Posterior vena cava (tissue), 2 donors: ENCODE measurements at regions not wholly inside any gene's neighbourhood (a gene's known extent, or its start where the extent isn't known, plus 50 kb on each side); places are given as distances from the start of the nearest gene placed in this dataset.
A peak's percentile ranks its signal among the peaks of the same experiment; 100 is the strongest.

Source experiments
- DNase-seq: peaks from one replicate; pipeline ENCODE4 v3.0.0-alpha.2; 2020; ENCODE audit warnings: low spot score
- intact Hi-C, 2 donors: fragments of 100-400 bp; cut with DNase I; formaldehyde crosslinking; loops; one replicate each; pipeline versions ENCODE4 v1.14.1 to v1.14.2; 2022 to 2023
- donor health status: DM: yes; HTN: yes; CAD: no.
- donor health status: DM: yes; HTN: yes; CAD: no.

DNA sequence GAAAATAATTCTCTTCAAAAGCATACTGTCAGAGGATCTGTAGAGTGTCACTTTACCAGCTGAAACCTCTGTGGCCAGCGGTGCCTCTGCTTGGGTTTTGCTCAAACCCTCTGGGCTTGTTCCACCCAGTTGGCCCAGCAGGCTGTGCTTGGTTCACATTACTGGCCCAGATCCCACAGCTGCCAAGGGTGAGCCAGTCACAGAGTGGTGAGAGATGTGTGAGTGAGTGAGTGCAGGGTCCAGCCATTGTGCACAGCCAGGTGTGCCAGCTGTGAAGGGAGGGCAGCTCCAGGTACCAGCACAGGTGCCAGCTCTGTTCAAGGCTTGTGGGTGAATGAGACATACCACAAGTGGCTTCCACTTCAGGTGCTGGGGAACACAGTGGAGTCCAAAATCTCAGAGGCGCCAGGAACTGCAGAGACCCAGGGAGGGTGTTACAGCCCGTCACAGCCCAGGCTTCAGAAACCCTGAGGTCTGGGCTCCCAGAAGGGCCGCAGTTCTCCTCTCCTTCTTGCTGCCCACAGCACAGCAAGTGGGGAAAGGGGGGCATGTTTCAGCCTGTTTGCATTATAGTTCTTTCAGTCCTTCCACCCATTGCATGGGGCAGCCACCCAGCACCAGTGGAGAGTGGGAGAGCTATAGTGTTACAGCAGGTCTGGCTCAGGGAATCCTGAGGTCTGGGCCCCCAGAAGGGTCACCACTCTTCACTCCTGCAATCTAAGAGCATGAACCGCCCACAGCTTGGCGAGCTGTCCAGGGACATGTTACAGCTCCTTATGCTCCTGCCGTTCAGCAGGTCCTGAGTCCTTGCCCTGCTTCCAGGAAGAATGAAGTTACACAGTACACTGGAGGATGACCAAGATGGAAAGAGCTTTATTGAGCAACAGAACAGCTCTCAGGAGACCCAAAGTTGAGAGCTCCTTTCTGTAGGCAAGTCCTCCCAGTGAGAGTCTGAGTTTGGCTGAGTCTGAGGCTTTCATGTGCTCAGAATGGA, 931.7 kb upstream of the SORCS1 start:
- DNase-seq: peak; percentile 54
- intact Hi-C loops: no loop called here

DNA sequence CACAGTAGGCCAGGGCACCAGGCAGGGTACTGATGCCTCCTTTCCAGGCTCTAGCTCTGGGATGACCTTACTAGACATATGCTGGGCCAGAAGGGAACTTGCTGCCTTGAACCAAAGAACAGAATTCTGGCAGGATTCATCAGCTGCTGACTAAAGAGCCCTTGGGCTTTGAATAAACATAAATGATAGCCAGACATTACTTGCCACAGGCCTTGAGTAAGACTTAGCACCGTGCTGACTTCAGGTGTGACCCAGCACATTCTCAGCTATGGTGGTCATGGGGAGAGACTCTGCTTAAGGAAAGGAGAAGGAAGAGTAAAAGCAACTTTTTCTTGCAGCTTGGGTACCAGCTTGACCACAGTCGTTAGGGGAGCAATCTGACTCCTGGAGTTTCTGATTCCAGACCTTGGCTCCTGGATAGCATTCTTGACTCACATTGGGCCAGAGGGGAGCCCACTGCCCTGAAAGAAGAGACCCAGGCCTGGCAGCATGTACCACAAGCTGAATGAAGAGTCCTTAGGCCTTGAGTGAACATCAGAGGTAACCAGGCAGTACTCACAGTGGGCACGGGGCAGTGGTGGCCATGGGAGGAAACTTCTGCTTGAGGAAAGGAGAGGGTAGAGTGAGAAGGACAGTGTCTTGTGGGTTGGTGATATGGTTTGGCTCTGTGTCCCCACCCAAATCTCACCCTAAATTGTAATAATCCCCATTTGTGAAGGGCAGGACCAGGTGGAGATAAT, 926.1 kb upstream of the SORCS1 start:
- intact Hi-C loops: no loop called here
- peak; percentile 25 for DNase-seq

GRCh38 chr10:108086502-108086901, 922.0 kb upstream of the SORCS1 start:
- intact Hi-C loops: no loop called here

GRCh38 chr10:108082596-108082995, 918.1 kb upstream of the SORCS1 start:
- no peak for DNase-seq
- intact Hi-C loops: no loop called here

More at GRCh38 chr10:108086502-108086901, 922.0 kb upstream of the SORCS1 start:
- DNase-seq: no peak

DNA sequence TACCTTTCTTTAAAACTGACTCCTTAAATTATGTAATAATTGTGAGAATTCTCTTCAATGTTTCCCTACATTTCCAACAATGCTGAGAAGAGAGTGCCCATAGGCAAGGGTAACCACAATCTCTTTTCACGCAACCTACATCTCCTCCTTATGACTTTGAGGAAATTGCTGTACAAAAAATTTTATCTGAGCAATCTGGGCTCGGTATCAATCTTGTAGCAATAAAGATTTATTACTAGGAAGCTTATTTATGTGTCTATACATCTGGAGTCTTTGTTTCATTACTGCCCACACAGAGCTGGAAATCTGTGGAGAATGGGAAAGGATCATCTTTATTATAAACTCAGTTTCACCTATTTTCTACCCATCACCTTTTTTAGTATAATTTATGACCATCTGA, 913.8 kb upstream of the SORCS1 start:
- no peak for DNase-seq
- intact Hi-C loops: no loop called here

- intact Hi-C loops: no loop called here
- DNase-seq: no peak
Observed at GRCh38 chr10:108072466-108072865, 908.0 kb upstream of the SORCS1 start.

- no peak for DNase-seq
- intact Hi-C loops: no loop called here
Observed at GRCh38 chr10:108070789-108071188, 906.3 kb upstream of the SORCS1 start.

DNA sequence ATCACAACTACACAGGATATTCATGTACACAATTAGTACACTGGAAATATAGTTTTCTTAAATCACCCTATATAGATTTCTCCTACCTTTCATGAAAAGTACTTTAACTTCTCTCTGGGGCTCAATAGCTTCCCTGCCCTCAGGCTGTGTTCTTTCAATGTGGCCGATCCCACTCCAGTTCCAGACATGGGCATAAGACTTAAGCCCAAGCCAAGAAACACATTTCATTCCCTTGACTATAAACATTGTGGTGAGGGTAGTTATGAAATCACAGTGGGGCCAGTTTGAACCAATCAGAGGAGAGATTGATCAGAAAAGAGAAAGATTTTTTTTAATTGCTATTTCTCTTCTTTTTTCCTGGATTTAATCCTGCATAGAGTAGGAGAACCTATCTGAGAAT, 904.6 kb upstream of the SORCS1 start:
- intact Hi-C loops: no loop called here
- no peak for DNase-seq

GRCh38 chr10:108064746-108065260, 900.3 kb upstream of the SORCS1 start:
- intact Hi-C loops: no loop called here
- no peak for DNase-seq

- intact Hi-C loops: no loop called here
- DNase-seq: no peak
Observed at GRCh38 chr10:108060246-108060645, 895.7 kb upstream of the SORCS1 start.

DNA sequence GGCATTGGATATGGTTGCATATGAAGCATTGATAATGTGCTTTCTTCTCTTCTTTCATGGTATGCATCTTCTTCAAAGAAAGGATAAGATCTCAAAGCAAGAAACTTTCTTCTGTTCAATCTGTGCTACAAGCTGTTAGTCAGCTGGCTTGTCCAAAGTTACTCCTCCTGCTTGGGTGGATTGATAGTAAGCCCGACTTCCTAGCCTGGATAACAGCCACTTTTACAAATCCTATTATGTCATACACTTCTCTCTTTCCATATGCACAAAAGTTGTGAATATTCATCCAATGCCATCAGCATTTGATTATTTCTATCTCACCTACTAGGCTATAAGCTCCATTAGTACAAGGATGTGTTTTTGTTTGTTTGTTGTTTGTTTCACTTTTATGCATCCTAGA, 891.0 kb upstream of the SORCS1 start:
- no peak for DNase-seq
- intact Hi-C loops: no loop called here

GRCh38 chr10:108052981-108053380, 888.5 kb upstream of the SORCS1 start:
- DNase-seq: no peak
- intact Hi-C loops: no loop called here

DNA sequence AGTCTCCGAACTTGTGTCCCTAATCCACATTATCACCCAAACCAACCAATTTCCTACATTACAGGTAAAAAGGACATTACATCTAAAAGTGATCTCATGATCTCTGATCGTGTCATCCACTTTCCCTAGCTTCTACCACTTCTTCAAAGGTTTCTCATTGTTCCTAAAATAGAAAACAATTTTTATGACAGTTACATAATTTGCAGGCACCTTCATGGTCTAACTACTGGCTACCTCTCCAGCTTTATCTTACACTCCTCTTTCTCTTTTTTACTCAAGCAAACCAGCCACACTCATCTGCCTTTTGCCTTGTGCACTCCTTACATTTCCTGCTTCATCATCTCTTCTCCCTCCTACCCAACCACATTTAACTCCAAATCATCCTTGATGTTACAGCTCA, 886.7 kb upstream of the SORCS1 start:
- DNase-seq: no peak
- intact Hi-C loops: no loop called here

GRCh38 chr10:108050626-108051025, 886.1 kb upstream of the SORCS1 start:
- no peak for DNase-seq
- intact Hi-C loops: no loop called here

DNA sequence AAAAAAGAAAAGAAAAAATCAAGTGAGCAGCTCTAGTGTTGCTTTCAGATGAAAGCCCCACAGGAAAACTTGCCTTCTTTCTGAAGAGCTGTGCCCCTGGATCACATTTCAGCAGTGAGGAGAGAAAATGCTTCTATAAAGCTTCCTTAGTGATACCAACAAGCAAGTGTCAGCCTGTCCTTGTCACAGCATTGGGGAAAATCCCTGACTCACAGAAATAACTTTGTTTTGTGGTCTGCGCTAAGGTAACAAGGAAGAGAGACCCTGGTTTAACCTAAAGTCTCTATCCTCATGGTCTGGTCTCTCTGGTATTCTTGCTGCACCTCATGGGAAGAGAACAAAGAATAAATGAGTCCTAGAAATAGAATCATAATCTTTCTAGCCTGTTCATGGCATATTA, 885.2 kb upstream of the SORCS1 start:
- DNase-seq: no peak
- intact Hi-C loops: no loop called here

- DNase-seq: no peak
- intact Hi-C loops: no loop called here
Observed at GRCh38 chr10:108048898-108049297, 884.4 kb upstream of the SORCS1 start.

GRCh38 chr10:108039821-108040584, 875.5 kb upstream of the SORCS1 start:
- no peak for DNase-seq
- intact Hi-C loops: no loop called here

DNA sequence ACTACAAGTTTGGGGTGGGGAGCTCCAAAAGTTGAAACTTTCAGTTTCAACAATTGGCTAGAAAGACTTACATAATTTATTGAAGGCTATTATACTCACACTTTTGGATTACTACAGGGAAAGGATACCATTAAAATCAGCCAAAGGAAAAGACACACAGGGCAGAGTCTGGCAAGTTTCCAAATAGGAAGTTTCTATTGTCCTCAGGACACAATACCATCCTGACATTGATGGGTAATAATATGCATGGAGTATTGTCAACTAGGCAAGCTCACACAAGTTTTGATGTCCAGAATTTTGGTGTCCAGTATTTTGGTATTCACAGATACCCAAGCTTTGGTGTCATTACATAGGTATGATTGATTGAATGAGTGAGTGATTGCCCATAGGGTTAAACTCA, 872.6 kb upstream of the SORCS1 start:
- intact Hi-C loops: no loop called here

DNA sequence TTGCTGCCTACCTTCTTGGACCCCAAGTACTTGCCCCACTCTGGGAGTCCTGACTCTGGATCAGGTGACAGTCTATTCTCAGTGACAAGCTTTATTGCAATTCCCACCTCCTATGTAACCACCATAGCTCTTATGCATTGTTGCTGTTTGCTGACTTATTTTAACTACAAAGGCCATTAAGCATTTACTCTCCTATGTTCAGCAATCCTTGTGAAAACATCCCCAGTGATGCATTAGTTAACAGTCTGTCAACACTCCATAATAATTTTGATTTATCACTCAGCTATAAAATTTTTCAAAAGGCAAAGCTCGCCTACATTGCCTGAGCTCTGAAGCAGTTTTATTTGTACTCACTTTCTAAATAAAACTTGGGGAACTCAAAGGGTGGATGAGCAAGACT, 871.8 kb upstream of the SORCS1 start:
- intact Hi-C loops: no loop called here
- DNase-seq: no peak

More for the DNA sequence above, 872.6 kb upstream of the SORCS1 start:
- no peak for DNase-seq

- no peak for DNase-seq
- intact Hi-C loops: no loop called here
Observed at GRCh38 chr10:108034829-108035228, 870.3 kb upstream of the SORCS1 start.
